ENCODE measurements at regions not wholly inside any gene's neighbourhood (a gene's known extent, or its start where the extent isn't known, plus 50 kb on each side); places are given as distances from the start of the nearest gene placed in this dataset.

DNA sequence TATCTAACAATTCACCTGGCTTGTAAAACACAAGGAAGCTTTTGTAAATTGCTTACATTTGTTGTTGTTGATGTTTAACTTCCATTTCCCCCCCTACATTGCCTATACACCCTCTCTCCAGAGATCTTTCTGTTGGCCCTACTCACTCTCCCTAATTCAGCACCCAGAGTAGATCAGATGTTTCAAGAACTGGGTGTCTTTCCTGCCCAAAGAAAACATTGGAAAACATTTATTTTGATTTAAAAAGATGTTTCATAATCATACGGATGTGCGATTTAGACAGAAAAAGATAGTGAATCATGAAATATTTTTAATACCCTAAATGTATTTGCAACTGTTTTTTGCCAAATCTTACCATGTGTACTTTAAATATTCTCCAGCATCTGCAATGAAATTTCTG, 446.4 kb upstream of the RGS6 start:
- no peak overlapping the region for H3K4me3 ChIP-seq (ENCODE audit: low read depth, poor library complexity, severe bottlenecking)
- 88 to 94% methylated on average over 2 of the region's 2 CpGs for WGBS, 2 donors
- intact Hi-C loops (cut with DNase I; ENCODE audit: low total_unique reads): no loop called here
- TF ChIP-seq, protein P1, sequence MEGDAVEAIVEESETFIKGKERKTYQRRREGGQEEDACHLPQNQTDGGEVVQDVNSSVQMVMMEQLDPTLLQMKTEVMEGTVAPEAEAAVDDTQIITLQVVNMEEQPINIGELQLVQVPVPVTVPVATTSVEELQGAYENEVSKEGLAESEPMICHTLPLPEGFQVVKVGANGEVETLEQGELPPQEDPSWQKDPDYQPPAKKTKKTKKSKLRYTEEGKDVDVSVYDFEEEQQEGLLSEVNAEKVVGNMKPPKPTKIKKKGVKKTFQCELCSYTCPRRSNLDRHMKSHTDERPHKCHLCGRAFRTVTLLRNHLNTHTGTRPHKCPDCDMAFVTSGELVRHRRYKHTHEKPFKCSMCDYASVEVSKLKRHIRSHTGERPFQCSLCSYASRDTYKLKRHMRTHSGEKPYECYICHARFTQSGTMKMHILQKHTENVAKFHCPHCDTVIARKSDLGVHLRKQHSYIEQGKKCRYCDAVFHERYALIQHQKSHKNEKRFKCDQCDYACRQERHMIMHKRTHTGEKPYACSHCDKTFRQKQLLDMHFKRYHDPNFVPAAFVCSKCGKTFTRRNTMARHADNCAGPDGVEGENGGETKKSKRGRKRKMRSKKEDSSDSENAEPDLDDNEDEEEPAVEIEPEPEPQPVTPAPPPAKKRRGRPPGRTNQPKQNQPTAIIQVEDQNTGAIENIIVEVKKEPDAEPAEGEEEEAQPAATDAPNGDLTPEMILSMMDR (IDR thresholded peaks at IDR 0.05): no peak
- TF ChIP-seq POLR2A (IDR thresholded peaks at IDR 0.05): no peak
- DNase-seq (ENCODE audit: low spot score in 2 of 2): no peak

DNA sequence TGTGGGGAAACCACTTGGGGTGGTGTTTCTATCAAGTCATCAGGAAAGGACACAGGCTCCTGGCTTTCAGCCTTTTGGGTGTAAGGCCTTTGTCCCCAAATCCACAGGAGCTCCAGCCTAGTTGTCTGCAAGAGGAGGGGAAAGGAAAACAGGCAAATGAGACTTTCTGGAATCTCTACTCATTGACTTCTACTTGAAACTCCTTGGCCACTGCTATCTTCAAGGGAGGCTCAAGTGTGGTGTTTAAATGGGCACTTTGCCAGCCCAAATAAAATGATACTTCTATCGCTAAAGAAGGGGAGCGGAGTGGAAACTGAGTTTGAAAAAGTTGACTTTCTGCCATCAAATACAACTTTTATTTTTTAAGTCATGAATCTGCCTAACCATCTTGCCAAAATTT, 445.9 kb upstream of the RGS6 start:
- no peak for DNase-seq (ENCODE audit: low spot score in 2 of 2)
- intact Hi-C loops (cut with DNase I; ENCODE audit: low total_unique reads): no loop called here
- WGBS, 2 donors: 84 to 87% methylated on average over 2 of the region's 2 CpGs
- H3K4me3 ChIP-seq (ENCODE audit: low read depth, poor library complexity, severe bottlenecking): no peak overlapping the region
- TF ChIP-seq, protein P1 (IDR thresholded peaks at IDR 0.05): no peak
- no peak for TF ChIP-seq POLR2A (IDR thresholded peaks at IDR 0.05)

DNA sequence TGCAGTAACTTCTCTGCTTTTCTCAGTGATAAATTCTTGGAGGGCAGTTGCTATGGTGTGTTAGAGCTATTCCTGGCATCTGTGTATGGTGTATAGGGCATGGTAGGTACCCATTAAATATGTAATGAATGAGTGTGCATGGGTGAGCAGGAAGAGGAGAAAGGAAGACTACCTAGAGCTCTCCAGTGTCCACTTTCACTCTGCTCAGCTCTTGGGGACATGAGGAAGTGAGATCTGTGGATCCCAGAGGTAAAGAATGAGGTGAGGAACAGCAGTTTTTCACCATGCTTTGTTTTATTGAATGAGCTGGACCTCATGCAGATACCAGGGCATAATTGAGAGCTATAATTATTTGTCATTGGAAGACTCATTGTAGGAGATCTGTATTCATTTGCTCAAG, 444.8 kb upstream of the RGS6 start:
- no peak overlapping the region for H3K4me3 ChIP-seq (ENCODE audit: low read depth, poor library complexity, severe bottlenecking)
- DNase-seq (ENCODE audit: low spot score in 2 of 2): no peak
- intact Hi-C loops (cut with DNase I; ENCODE audit: low total_unique reads): no loop called here
- TF ChIP-seq, protein P1 (IDR thresholded peaks at IDR 0.05): no peak

DNA sequence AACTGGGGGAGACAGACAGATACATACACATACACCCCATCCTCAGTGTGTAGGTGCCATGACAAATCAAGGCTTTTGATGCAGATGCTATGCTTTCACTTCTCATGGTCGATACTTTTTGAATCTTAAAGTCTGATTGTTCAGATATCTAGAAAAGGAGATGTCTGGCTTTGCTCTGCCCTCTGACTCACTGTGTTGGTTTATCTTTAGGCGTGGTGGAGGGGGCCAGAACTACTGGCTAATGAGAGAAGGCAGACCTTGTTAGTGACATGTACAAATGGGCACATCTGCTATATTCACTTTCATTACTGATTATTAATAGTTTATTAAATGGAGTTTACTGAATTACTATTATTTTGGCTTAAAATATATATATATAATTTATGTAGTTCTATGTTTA, 444.3 kb upstream of the RGS6 start:
- no peak for DNase-seq (ENCODE audit: low spot score in 2 of 2)
- intact Hi-C loops (cut with DNase I; ENCODE audit: low total_unique reads): no loop called here
- H3K4me3 ChIP-seq (ENCODE audit: low read depth, poor library complexity, severe bottlenecking): no peak overlapping the region
- 69 to 81% methylated on average over 2 of the region's 2 CpGs for WGBS, 2 donors
- TF ChIP-seq, protein P1 (IDR thresholded peaks at IDR 0.05): no peak
- no peak for TF ChIP-seq POLR2A (IDR thresholded peaks at IDR 0.05)

DNA sequence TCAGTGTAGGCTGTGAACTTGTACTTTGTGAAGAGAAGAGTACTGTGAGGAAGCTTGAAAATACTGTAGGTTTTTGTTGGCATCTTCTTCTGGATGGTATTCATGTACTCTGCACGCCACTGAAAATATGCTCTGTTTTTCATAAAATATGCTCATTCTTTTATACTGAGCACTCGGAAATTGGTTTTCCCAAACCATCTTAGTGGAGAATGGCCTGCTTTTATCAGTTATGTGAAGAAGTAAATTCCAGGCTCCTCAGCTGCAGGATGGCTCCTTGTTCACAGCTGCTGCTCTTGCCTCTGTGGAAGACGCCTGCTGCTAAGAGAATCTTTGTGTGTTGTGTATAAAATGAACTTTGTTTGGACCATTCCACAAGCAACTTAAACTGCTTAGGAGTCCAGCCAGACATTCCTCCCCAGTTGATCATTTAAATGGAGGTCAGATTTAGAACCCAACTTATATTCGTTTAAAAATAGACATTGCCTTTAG, 443.5 kb upstream of the RGS6 start:
- TF ChIP-seq, protein P1 (IDR thresholded peaks at IDR 0.05): no peak
- no peak for TF ChIP-seq POLR2A (IDR thresholded peaks at IDR 0.05)
- intact Hi-C loops (cut with DNase I; ENCODE audit: low total_unique reads): no loop called here
- H3K4me3 ChIP-seq (ENCODE audit: low read depth, poor library complexity, severe bottlenecking): no peak overlapping the region
- WGBS, 2 donors: 71% methylated on average over 4 of the region's 4 CpGs
- no peak for DNase-seq (ENCODE audit: low spot score in 2 of 2)

DNA sequence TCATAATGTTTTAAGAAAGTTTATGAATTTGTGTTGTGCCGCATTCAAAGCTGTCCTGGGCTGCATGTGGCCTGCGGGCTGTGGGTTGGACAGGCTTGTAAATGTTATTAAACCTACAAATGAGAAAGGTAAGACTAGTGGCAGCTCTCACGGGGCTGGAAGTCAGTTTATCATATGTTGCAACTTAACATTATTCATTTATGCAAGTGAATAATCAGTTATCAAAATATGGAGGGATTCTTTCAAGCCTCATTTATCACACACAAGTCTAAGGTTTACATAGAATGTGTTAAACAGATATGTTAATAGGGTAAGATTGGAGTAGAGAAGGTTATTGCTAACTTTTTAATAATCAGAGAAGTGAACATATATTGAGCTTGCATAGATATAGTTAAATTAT, 442.5 kb upstream of the RGS6 start:
- intact Hi-C loops (cut with DNase I; ENCODE audit: low total_unique reads): no loop called here
- TF ChIP-seq POLR2A (IDR thresholded peaks at IDR 0.05): no peak
- TF ChIP-seq, protein P1 (IDR thresholded peaks at IDR 0.05): no peak
- no peak for DNase-seq (ENCODE audit: low spot score in 2 of 2)
- 94 to 97% methylated on average over 3 of the region's 3 CpGs for WGBS, 2 donors
- H3K4me3 ChIP-seq (ENCODE audit: low read depth, poor library complexity, severe bottlenecking): no peak overlapping the region

Measured in lower leg skin (tissue), 4 donors.